ENCODE measurements at regions not wholly inside any gene's neighbourhood (a gene's known extent, or its start where the extent isn't known, plus 50 kb on each side); places are given as distances from the start of the nearest gene placed in this dataset.

GRCh38 chr1:101483982-101484688 lies 247.3 kb downstream of the S1PR1 start:
- no peak for TF ChIP-seq CTCF (IDR thresholded peaks at IDR 0.05)
- TF ChIP-seq EZH2phosphoT487 (IDR thresholded peaks at IDR 0.05), result no peak
- no peak for TF ChIP-seq EZH2 (IDR thresholded peaks at IDR 0.05)

Measured in neural progenitor cell (in vitro differentiated cells).